Fibroblast of the aortic adventitia (primary cell): ENCODE measurements at regions not wholly inside any gene's neighbourhood (a gene's known extent, or its start where the extent isn't known, plus 50 kb on each side); places are given as distances from the start of the nearest gene placed in this dataset.

ENCODE experiments used
- DNase-seq: peaks from one replicate; pipeline ENCODE4 v3.0.0-alpha.2; 2010; ENCODE audit warnings: low read depth
- H3K4me3 ChIP-seq: 2 replicates; pipeline ENCODE4 v1.5.1; 2011; ENCODE audit warnings: low read depth, mild to moderate bottlenecking, control low read depth, low read length, moderate library complexity
- CTCF ChIP-seq: IDR thresholded peaks from 2 replicates; pipeline ENCODE4 v1.5.1; 2011; ENCODE audit warnings: mild to moderate bottlenecking, low read length, control low read depth, inconsistent platforms; ENCODE audit not compliant: insufficient read depth

- DNase-seq, result no peak
- no peak overlapping the region for H3K4me3 ChIP-seq
- no peak for TF ChIP-seq CTCF
Measured at GRCh38 chr7:54687462-54688212, 71.4 kb downstream of the SEC61G start.

- DNase-seq, result no peak
- TF ChIP-seq CTCF, result no peak
- no peak overlapping the region for H3K4me3 ChIP-seq
Measured at GRCh38 chr7:54680377-54681005, 78.5 kb downstream of the SEC61G start.

- TF ChIP-seq CTCF, result no peak
- no peak overlapping the region for H3K4me3 ChIP-seq
- no peak for DNase-seq
Measured at GRCh38 chr7:54679490-54679817, 79.6 kb downstream of the SEC61G start.

- TF ChIP-seq CTCF, result no peak
- H3K4me3 ChIP-seq, result no peak overlapping the region
- DNase-seq, result no peak
Measured at GRCh38 chr7:54678763-54679489, 80.1 kb downstream of the SEC61G start.

- TF ChIP-seq CTCF, result no peak
- no peak overlapping the region for H3K4me3 ChIP-seq
- DNase-seq, result no peak
Measured at GRCh38 chr7:54674891-54675290, 84.1 kb downstream of the SEC61G start.

- H3K4me3 ChIP-seq, result no peak overlapping the region
- no peak for TF ChIP-seq CTCF
- DNase-seq, result no peak
Measured at GRCh38 chr7:54672519-54672918, 86.5 kb downstream of the SEC61G start.
